ENCODE measurements at regions not wholly inside any gene's neighbourhood (a gene's known extent, or its start where the extent isn't known, plus 50 kb on each side); places are given as distances from the start of the nearest gene placed in this dataset.

DNA sequence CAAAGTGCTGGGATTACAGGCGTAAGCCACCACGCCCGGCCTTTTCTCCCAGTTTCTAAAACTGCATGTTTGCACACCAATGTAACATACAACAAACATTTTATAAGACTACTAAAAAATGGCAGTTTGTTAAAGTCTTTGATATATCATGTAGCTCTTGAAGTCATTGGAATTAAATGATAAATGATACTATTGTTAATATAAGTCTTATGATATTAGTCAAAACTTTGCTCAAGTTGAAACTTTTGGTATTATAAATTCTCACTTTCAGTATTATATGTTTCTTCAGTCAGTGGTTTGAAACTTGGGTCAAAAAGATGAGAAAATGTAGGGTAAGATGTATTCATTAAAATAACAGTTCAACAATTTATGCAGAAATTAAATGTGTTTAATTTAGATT is 117.6 kb upstream of the TBL1XR1 start:
- Histone ChIP-seq H3K27me3 (no peaks in the 10 kb centered on the region), H3K36me3 (no peaks in the 10 kb centered on the region), H3K4me1 (no peaks in the 10 kb centered on the region), H3K4me3 (no peak overlapping the region), H3K27ac (no peak overlapping the region), H3K9me3 (no peaks in the 10 kb centered on the region)
- intact Hi-C loops (cut with DNase I), result no loop called here
- DNase-seq (no peak), ATAC-seq (no peak)
- TF ChIP-seq, protein P1, sequence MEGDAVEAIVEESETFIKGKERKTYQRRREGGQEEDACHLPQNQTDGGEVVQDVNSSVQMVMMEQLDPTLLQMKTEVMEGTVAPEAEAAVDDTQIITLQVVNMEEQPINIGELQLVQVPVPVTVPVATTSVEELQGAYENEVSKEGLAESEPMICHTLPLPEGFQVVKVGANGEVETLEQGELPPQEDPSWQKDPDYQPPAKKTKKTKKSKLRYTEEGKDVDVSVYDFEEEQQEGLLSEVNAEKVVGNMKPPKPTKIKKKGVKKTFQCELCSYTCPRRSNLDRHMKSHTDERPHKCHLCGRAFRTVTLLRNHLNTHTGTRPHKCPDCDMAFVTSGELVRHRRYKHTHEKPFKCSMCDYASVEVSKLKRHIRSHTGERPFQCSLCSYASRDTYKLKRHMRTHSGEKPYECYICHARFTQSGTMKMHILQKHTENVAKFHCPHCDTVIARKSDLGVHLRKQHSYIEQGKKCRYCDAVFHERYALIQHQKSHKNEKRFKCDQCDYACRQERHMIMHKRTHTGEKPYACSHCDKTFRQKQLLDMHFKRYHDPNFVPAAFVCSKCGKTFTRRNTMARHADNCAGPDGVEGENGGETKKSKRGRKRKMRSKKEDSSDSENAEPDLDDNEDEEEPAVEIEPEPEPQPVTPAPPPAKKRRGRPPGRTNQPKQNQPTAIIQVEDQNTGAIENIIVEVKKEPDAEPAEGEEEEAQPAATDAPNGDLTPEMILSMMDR (IDR thresholded peaks at IDR 0.05), result no peak
- no peak for TF ChIP-seq POLR2A (IDR thresholded peaks at IDR 0.05)
- WGBS (ENCODE audit: insufficient coverage, low coverage, low lambda C conversion rate, missing lambda C conversion rate), result 96% methylated on average over 3 of the region's 3 CpGs

DNA sequence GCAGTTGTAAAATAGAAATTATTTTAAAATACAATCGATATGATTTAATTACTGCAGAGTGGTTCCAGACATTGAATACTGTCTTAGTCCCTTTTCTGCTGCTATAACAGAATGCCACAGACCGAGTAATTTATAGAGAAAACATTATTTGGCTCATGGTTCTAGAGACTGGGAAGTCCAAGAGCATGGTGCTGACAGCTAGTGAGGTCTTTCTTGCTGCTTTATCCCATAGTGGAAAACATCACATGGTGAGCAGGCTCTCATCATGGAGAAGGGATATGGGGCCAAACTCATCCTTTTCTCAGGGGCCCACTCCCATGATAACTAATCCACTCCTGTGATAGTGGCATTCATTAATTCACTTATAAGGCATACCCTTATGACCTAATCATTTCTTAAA is 120.0 kb upstream of the TBL1XR1 start:
- H3K4me1 ChIP-seq, result no peaks in the 10 kb centered on the region
- H3K27me3 ChIP-seq, result no peaks in the 10 kb centered on the region
- DNase-seq (no peak), ATAC-seq (no peak)
- 96% methylated on average over 2 of the region's 2 CpGs for WGBS (ENCODE audit: insufficient coverage, low coverage, low lambda C conversion rate, missing lambda C conversion rate)
- H3K36me3 ChIP-seq, result no peaks in the 10 kb centered on the region
- H3K9me3 ChIP-seq, result no peaks in the 10 kb centered on the region
- no peak overlapping the region for H3K4me3 ChIP-seq
- intact Hi-C loops (cut with DNase I), result no loop called here
- TF ChIP-seq, protein P1 (IDR thresholded peaks at IDR 0.05), result no peak
- TF ChIP-seq POLR2A (IDR thresholded peaks at IDR 0.05), result no peak
- H3K27ac ChIP-seq, result no peak overlapping the region

DNA sequence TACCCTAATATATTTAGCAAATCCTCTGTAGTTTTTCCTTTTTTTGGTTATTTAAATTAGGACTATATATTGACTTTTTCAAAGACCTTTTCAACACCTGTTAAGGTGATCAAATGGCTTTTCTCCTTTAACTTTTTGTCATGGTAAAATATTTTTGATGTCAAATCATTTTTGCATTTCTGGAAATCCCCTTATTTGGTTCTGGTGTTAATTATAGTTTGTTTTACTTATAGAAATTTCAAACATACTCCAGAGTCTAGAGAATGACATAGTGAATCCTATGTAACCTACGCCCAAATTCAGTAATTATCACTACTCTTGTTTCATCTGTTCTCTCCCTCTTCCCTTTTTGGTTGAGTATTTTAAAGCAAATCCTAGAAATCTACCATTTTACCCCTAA is 121.3 kb upstream of the TBL1XR1 start:
- ATAC-seq (no peak), DNase-seq (no peak)
- intact Hi-C loops (cut with DNase I), result no loop called here
- 93% methylated on average over 1 of the region's 1 CpG for WGBS (ENCODE audit: insufficient coverage, low coverage, low lambda C conversion rate, missing lambda C conversion rate)
- Histone ChIP-seq H3K27me3 (no peaks in the 10 kb centered on the region), H3K27ac (no peak overlapping the region), H3K9me3 (no peaks in the 10 kb centered on the region), H3K4me3 (no peak overlapping the region), H3K36me3 (no peaks in the 10 kb centered on the region), H3K4me1 (no peaks in the 10 kb centered on the region)
- TF ChIP-seq POLR2A (IDR thresholded peaks at IDR 0.05), result no peak
- TF ChIP-seq, protein P1 (IDR thresholded peaks at IDR 0.05), result no peak

- intact Hi-C loops (cut with DNase I), result no loop called here
- no peak overlapping the region for H3K4me3 ChIP-seq
Observed at GRCh38 chr3:177320765-177321247, 123.5 kb upstream of the TBL1XR1 start.

More at GRCh38 chr3:177320765-177321247, 123.5 kb upstream of the TBL1XR1 start:
- DNase-seq (no peak), ATAC-seq (no peak)
- Histone ChIP-seq H3K27me3 (no peaks in the 10 kb centered on the region), H3K27ac (no peak overlapping the region), H3K9me3 (no peaks in the 10 kb centered on the region), H3K36me3 (no peaks in the 10 kb centered on the region), H3K4me1 (no peaks in the 10 kb centered on the region)
- TF ChIP-seq POLR2A (IDR thresholded peaks at IDR 0.05), result no peak
- TF ChIP-seq, protein P1 (IDR thresholded peaks at IDR 0.05), result no peak
- 50% methylated on average over 4 of the region's 4 CpGs for WGBS (ENCODE audit: insufficient coverage, low coverage, low lambda C conversion rate, missing lambda C conversion rate)
